ENCODE measurements at regions not wholly inside any gene's neighbourhood (a gene's known extent, or its start where the extent isn't known, plus 50 kb on each side); places are given as distances from the start of the nearest gene placed in this dataset.
"Not testable (repeated sequence)": the region's sequence is repeated elsewhere in the genome, so short reads cannot be mapped to it uniquely, and the experiment has no call there.

- H3K4me1 ChIP-seq (ENCODE audit: low read depth): no peaks in the 10 kb centered on the region
- H3K27me3 ChIP-seq: no peaks in the 10 kb centered on the region
- H3K36me3 ChIP-seq: no peaks in the 10 kb centered on the region
- no peak for DNase-seq (ENCODE audit: low read depth in 1 of 2, low spot score in 1 of 2)
- H3K9me3 ChIP-seq (ENCODE audit: low read depth): no peaks in the 10 kb centered on the region
- no peak for TF ChIP-seq CTCF (IDR thresholded peaks at IDR 0.05; ENCODE audit: low read depth, low read length)
- no peak overlapping the region for H3K4me3 ChIP-seq
- H3K27ac ChIP-seq: no peak overlapping the region
These were observed 1899.8 kb downstream of the PCDH9 start for GRCh38 chr13:65330287-65330686.

- not testable (repeated sequence) for H3K9me3 ChIP-seq (ENCODE audit: low read depth); DNase-seq (ENCODE audit: low read depth in 1 of 2, low spot score in 1 of 2); H3K4me3 ChIP-seq; H3K4me1 ChIP-seq (ENCODE audit: low read depth); H3K27me3 ChIP-seq; H3K36me3 ChIP-seq; H3K27ac ChIP-seq
These were observed 1906.9 kb downstream of the PCDH9 start for GRCh38 chr13:65323192-65323591.

- not testable (repeated sequence) for DNase-seq (ENCODE audit: low read depth in 1 of 2, low spot score in 1 of 2); H3K27ac ChIP-seq; H3K27me3 ChIP-seq; H3K36me3 ChIP-seq; H3K9me3 ChIP-seq (ENCODE audit: low read depth); H3K4me1 ChIP-seq (ENCODE audit: low read depth); H3K4me3 ChIP-seq
These were observed 1908.7 kb downstream of the PCDH9 start for GRCh38 chr13:65321423-65321822.

GRCh38 chr13:65314008-65314407, 1916.1 kb downstream of the PCDH9 start:
- H3K9me3 ChIP-seq (ENCODE audit: low read depth): no peaks in the 10 kb centered on the region
- no peak for DNase-seq (ENCODE audit: low read depth in 1 of 2, low spot score in 1 of 2)
- no peak overlapping the region for H3K27ac ChIP-seq
- H3K4me3 ChIP-seq: no peak overlapping the region
- no peaks in the 10 kb centered on the region for H3K4me1 ChIP-seq (ENCODE audit: low read depth)
- H3K27me3 ChIP-seq: no peaks in the 10 kb centered on the region
- no peaks in the 10 kb centered on the region for H3K36me3 ChIP-seq
- no peak for TF ChIP-seq CTCF (IDR thresholded peaks at IDR 0.05; ENCODE audit: low read depth, low read length)

- Histone ChIP-seq H3K4me3 (no peak overlapping the region), H3K27ac (no peak overlapping the region), H3K4me1 (ENCODE audit: low read depth) (no peaks in the 10 kb centered on the region), H3K36me3 (no peaks in the 10 kb centered on the region), H3K9me3 (ENCODE audit: low read depth) (no peaks in the 10 kb centered on the region), H3K27me3 (no peaks in the 10 kb centered on the region)
- DNase-seq (ENCODE audit: low read depth in 1 of 2, low spot score in 1 of 2): no peak
- no peak for TF ChIP-seq CTCF (IDR thresholded peaks at IDR 0.05; ENCODE audit: low read depth, low read length)
These were observed 1919.3 kb downstream of the PCDH9 start for GRCh38 chr13:65310663-65311328.

GRCh38 chr13:65309906-65310305, 1920.2 kb downstream of the PCDH9 start:
- H3K36me3 ChIP-seq: no peaks in the 10 kb centered on the region
- no peaks in the 10 kb centered on the region for H3K9me3 ChIP-seq (ENCODE audit: low read depth)
- H3K27ac ChIP-seq: no peak overlapping the region
- no peak for DNase-seq (ENCODE audit: low read depth in 1 of 2, low spot score in 1 of 2)
- H3K4me3 ChIP-seq: no peak overlapping the region
- no peak for TF ChIP-seq CTCF (IDR thresholded peaks at IDR 0.05; ENCODE audit: low read depth, low read length)
- no peaks in the 10 kb centered on the region for H3K27me3 ChIP-seq
- H3K4me1 ChIP-seq (ENCODE audit: low read depth): no peaks in the 10 kb centered on the region

GRCh38 chr13:65308729-65309128, 1921.4 kb downstream of the PCDH9 start:
- H3K4me1 ChIP-seq (ENCODE audit: low read depth); H3K36me3 ChIP-seq; H3K9me3 ChIP-seq (ENCODE audit: low read depth); H3K27me3 ChIP-seq; H3K4me3 ChIP-seq; DNase-seq (ENCODE audit: low read depth in 1 of 2, low spot score in 1 of 2); H3K27ac ChIP-seq: not testable (repeated sequence)
